GM12878 (cell line): ENCODE measurements at regions not wholly inside any gene's neighbourhood (a gene's known extent, or its start where the extent isn't known, plus 50 kb on each side); places are given as distances from the start of the nearest gene placed in this dataset.
A peak's percentile ranks its signal among the peaks of the same experiment; 100 is the strongest.

ENCODE experiments used
- ATAC-seq: fragments of 200-7000 bp; cut with Tn5 transposase; 3 replicates; pipeline ENCODE4 v1.9.1; 2020; ENCODE audit warnings: mild to moderate bottlenecking, moderate library complexity
- BruUV-seq: library from RNA; stranded (reverse); fragments of 400-500 nt; replicated peaks from 2 replicates; lab custom pipeline; 2021; lab: Mats Ljungman, UMichigan
- CTCF ChIA-PET: fragments of 300-600 bp; sonication (Branson Sonifier 250); formaldehyde crosslinking; extraction: SDS; loops from one replicate; lab custom pipeline; 2021; ENCODE audit warnings: inconsistent platforms; lab: Yijun Ruan, JAX
- POLR2A ChIA-PET: fragments of 350-600 bp; formaldehyde crosslinking; extraction: SDS; loops from one replicate; lab custom pipeline; 2021; ENCODE audit warnings: inconsistent platforms; lab: Charles Lee
- RAD21 ChIA-PET: fragments of 300-600 bp; sonication (Branson Sonifier 250); formaldehyde crosslinking; loops from one replicate; lab custom pipeline; 2023; ENCODE audit warnings: antibody characterized with exemption; ENCODE audit not compliant: unreplicated experiment; lab: Charles Lee
- SMC1A ChIA-PET: fragments of 300-600 bp; sonication (Branson Sonifier 250); formaldehyde crosslinking; loops from one replicate; lab custom pipeline; 2023; ENCODE audit not compliant: unreplicated experiment, uncharacterized antibody; lab: Charles Lee
- DNase-seq: peaks from one replicate; pipeline ENCODE4 v3.0.0-alpha.2; 2011; ENCODE audit warnings: low read depth, low spot score
- FAIRE-seq: peaks from 3 replicates; lab custom pipeline; 2011; peaks lifted over from hg19 to GRCh38; lab: Jason Lieb, UNC
- H2AFZ ChIP-seq: 2 replicates; pipeline ENCODE4 v1.6.0; 2011; ENCODE audit warnings: low read depth, low read length, control low read depth; ENCODE audit not compliant: control insufficient read depth
- H3K27ac ChIP-seq: 2 replicates; pipeline ENCODE4 v1.5.1; 2011; ENCODE audit warnings: control low read depth; ENCODE audit not compliant: control insufficient read depth, insufficient read depth
- H3K27me3 ChIP-seq, 2 experiments: replicated peaks in 1 of 2; 2 replicates each; pipeline versions ENCODE4 v1.6.0 to v1.6.1; 2011; ENCODE audit warnings: low read length in 1 of 2; ENCODE audit not compliant: control insufficient read depth in 2 of 2, insufficient read depth in 2 of 2
- H3K36me3 ChIP-seq, 2 experiments: 2 replicates each; pipeline ENCODE4 v1.5.1; 2011; ENCODE audit warnings: low read length in 1 of 2; ENCODE audit not compliant: control insufficient read depth in 2 of 2, insufficient read depth in 2 of 2
- H3K4me1 ChIP-seq: 2 replicates; pipeline ENCODE4 v1.6.1; 2011; ENCODE audit warnings: mild to moderate bottlenecking, low read length, moderate library complexity, mixed read lengths; ENCODE audit not compliant: control insufficient read depth, insufficient read depth
- H3K4me2 ChIP-seq: 2 replicates; pipeline ENCODE4 v1.6.0; 2011; ENCODE audit warnings: control low read depth; ENCODE audit not compliant: control insufficient read depth, insufficient read depth
- H3K4me3 ChIP-seq: fragments of 200-600 bp; sonication (generic); 2 replicates; pipeline ENCODE4 v1.5.1; 2016
- H3K79me2 ChIP-seq: 2 replicates; pipeline ENCODE4 v1.6.0; 2011; ENCODE audit warnings: low read length; ENCODE audit not compliant: control insufficient read depth, insufficient read depth
- H3K9ac ChIP-seq: 2 replicates; pipeline ENCODE4 v1.8.0; 2011; ENCODE audit warnings: low read length, control low read depth, mixed read lengths; ENCODE audit not compliant: control insufficient read depth, insufficient read depth
- H3K9me3 ChIP-seq: replicated peaks from 3 replicates; pipeline ENCODE4 v1.5.1; 2011; ENCODE audit warnings: mild to moderate bottlenecking, low read length; ENCODE audit not compliant: control insufficient read depth, insufficient read depth
- H4K20me1 ChIP-seq: 2 replicates; pipeline ENCODE4 v1.6.0; 2011; ENCODE audit not compliant: control insufficient read depth, insufficient read depth
- ASH2L ChIP-seq: fragments of 300-600, 200-600 bp; sonication (generic); IDR thresholded peaks from 2 replicates; pipeline ENCODE4 v1.6.1; 2017; ENCODE audit warnings: low read depth, mild to moderate bottlenecking, borderline replicate concordance
- ATF2 ChIP-seq: IDR thresholded peaks from 2 replicates; pipeline ENCODE4 v1.6.1; 2012; ENCODE audit warnings: low read length, inconsistent platforms
- CTCF ChIP-seq, 3 experiments: IDR thresholded peaks in 2 of 3; conservative IDR thresholded peaks in 1 of 3; 2 replicates each; pipeline ENCODE4 v1.5.1; 2011; ENCODE audit warnings: low read depth in 3 of 3, low read length in 3 of 3, mild to moderate bottlenecking in 3 of 3, control low read depth in 2 of 3, moderate library complexity in 2 of 3, inconsistent platforms in 1 of 3, mixed read lengths in 1 of 3; ENCODE audit not compliant: control insufficient read depth in 2 of 3, insufficient read depth in 1 of 3; ENCODE audit errors: extremely low read depth in 1 of 3
- HDGF ChIP-seq: fragments of 450-650 bp; IDR thresholded peaks from 2 replicates; pipeline ENCODE4 v1.6.1; 2016; ENCODE audit warnings: antibody characterized with exemption
- KAT2A ChIP-seq: conservative IDR thresholded peaks from 2 replicates; pipeline ENCODE4 v1.6.1; 2011; ENCODE audit warnings: low read depth, low read length; ENCODE audit not compliant: control insufficient read depth
- PRDM15 ChIP-seq: fragments of 450-650 bp; formaldehyde crosslinking; IDR thresholded peaks from 2 replicates; pipeline ENCODE4 v1.4.0; 2020; ENCODE audit warnings: mild to moderate bottlenecking, moderate library complexity
- RAD21 ChIP-seq: IDR thresholded peaks from 2 replicates; pipeline ENCODE4 v1.6.1; 2011; ENCODE audit warnings: mild to moderate bottlenecking, low read depth, low read length, moderate library complexity; ENCODE audit not compliant: insufficient read depth
- REST ChIP-seq: IDR thresholded peaks from 2 replicates; pipeline ENCODE4 v1.6.1; 2012; ENCODE audit warnings: mild to moderate bottlenecking, low read depth, low read length
- SMC3 ChIP-seq: IDR thresholded peaks from 2 replicates; pipeline ENCODE4 v1.6.1; 2011; ENCODE audit warnings: low read length, improper control_type of control experiment, borderline replicate concordance
- WGBS: methylation state at CpG from one replicate; pipeline ENCODE4 v1.1.6; 2016; ENCODE audit warnings: low lambda C conversion rate; ENCODE audit not compliant: insufficient replicate concordance, insufficient coverage; ENCODE audit errors: missing lambda C conversion rate; 5-methylcytosine and 5-hydroxymethylcytosine counted together
- in situ Hi-C: fragments of 300-500 bp; cut with MboI; formaldehyde crosslinking; loops from 9 replicates; pipeline ENCODE4 v1.14.3; 2018; ENCODE audit warnings: mixed read lengths
- intact Hi-C: fragments of 100-400 bp; cut with micrococcal nuclease; formaldehyde crosslinking; loops from one replicate; pipeline ENCODE4 v1.14.2; 2022; ENCODE audit not compliant: unreplicated experiment

GRCh38 chr6:10030942-10031537 lies 383.8 kb downstream of the TFAP2A start:
- POLR2A ChIA-PET, result no interaction called here
- FAIRE-seq, result no peak
- no TSS peak for BruUV-seq
- TF ChIP-seq ASH2L (no peak), ATF2 (no peak), REST (no peak), RAD21 (peak; percentile 32; the same call in 1 of the 2 replicates), HDGF (no peak), KAT2A (no peak), SMC3 (peak; percentile 40; the same call in 1 of the 2 replicates), CTCF (IDR thresholded peaks at IDR 0.05 in 2 of 3, conservative IDR thresholded peaks at IDR 0.05 in 1 of 3; ENCODE audit: control insufficient read depth in 2 of 3, extremely low read depth in 1 of 3, insufficient read depth in 1 of 3, low read depth in 3 of 3, low read length in 3 of 3) (peak; percentile 39 to 54 (median 45); a peak in 5 of 6 replicates), PRDM15 (CRISPR knock-in tag) (no peak)

More at GRCh38 chr6:10030942-10031537, 383.8 kb downstream of the TFAP2A start:
- WGBS, result 57% methylated on average over 8 of the region's 8 CpGs
- H3K4me2 ChIP-seq, result no peak overlapping the region
- no peaks in the 10 kb centered on the region for H3K36me3 ChIP-seq
- no peak overlapping the region for H3K9ac ChIP-seq
- H3K27ac ChIP-seq, result no peak overlapping the region
- H3K4me1 ChIP-seq, result no peaks in the 10 kb centered on the region
- ChIA-PET CTCF (interaction anchor here (0.9 to 3.3 kb wide), 16 partner anchors 9 to 435 kb away, joined by 3 to 41 read pairs (median 4); no protein-coding TSS in a partner anchor), SMC1A (interaction anchor here (0.8 to 3.5 kb wide), 6 partner anchors 9 to 434 kb away, joined by 3 to 21 read pairs (median 4); no protein-coding TSS in a partner anchor), RAD21 (interaction anchor here (0.7 to 1.6 kb wide), 3 partner anchors 399 to 1048 kb away, joined by 4 to 5 read pairs (median 4); no protein-coding TSS in a partner anchor)
- in situ Hi-C loops, result loop anchor here (5.0 kb wide), 1 partner anchor 406 kb away; no protein-coding TSS in a partner anchor
- DNase-seq, result no peak
- ATAC-seq, result peak; percentile 55; the same call in 2 of the 3 replicates
- H3K27me3 ChIP-seq, result no peaks in the 10 kb centered on the region
- no peak overlapping the region for H3K4me3 ChIP-seq
- no peaks in the 10 kb centered on the region for H3K9me3 ChIP-seq
- H2AFZ ChIP-seq, result no peak overlapping the region
- intact Hi-C loops, result loop anchor here (2.0 kb wide), 1 partner anchor 398 kb away; no protein-coding TSS in a partner anchor
- no peaks in the 10 kb centered on the region for H4K20me1 ChIP-seq
- no peaks in the 10 kb centered on the region for H3K79me2 ChIP-seq
